Midbrain (tissue), 1 donor: ENCODE measurements at regions not wholly inside any gene's neighbourhood (a gene's known extent, or its start where the extent isn't known, plus 50 kb on each side); places are given as distances from the start of the nearest gene placed in this dataset.

ENCODE experiments used
- DNase-seq: peaks from one replicate; lab custom pipeline; 2025; lab: John Stamatoyannopoulos, UW

- no peak for DNase-seq
Observed at GRCh38 chr21:33155422-33155821, 74.3 kb upstream of the IFNAR2 start.

- no peak for DNase-seq
Observed at GRCh38 chr21:33157303-33157702, 72.4 kb upstream of the IFNAR2 start.

- DNase-seq, result no peak
Observed at GRCh38 chr21:33158654-33159053, 71.1 kb upstream of the IFNAR2 start.

GRCh38 chr21:33162436-33162951 is 67.2 kb upstream of the IFNAR2 start:
- no peak for DNase-seq

- DNase-seq, result no peak
Observed at GRCh38 chr21:33168886-33169285, 60.9 kb upstream of the IFNAR2 start.

GRCh38 chr21:33169359-33169758 is 60.4 kb upstream of the IFNAR2 start:
- DNase-seq, result no peak

- DNase-seq, result no peak
Observed at GRCh38 chr21:33171616-33172169, 58.0 kb upstream of the IFNAR2 start.

GRCh38 chr21:33174756-33175155 is 55.0 kb upstream of the IFNAR2 start:
- DNase-seq, result no peak
